ENCODE measurements at regions not wholly inside any gene's neighbourhood (a gene's known extent, or its start where the extent isn't known, plus 50 kb on each side); places are given as distances from the start of the nearest gene placed in this dataset.
"Not testable (repeated sequence)": the region's sequence is repeated elsewhere in the genome, so short reads cannot be mapped to it uniquely, and the experiment has no call there.

GRCh38 chr14:101257551-101257950, 303.7 kb upstream of the DIO3 start:
- Histone ChIP-seq H3K36me3 (replicated peaks in 1 of 2; ENCODE audit: control insufficient read depth in 1 of 2, insufficient read depth in 2 of 2, low read length in 2 of 2) (no peaks in the 10 kb centered on the region), H3K4me2 (replicated peaks; ENCODE audit: extremely low read depth, low read length, poor library complexity, severe bottlenecking) (no peak overlapping the region), H3K27me3 (ENCODE audit: control insufficient read depth in 2 of 2, insufficient read depth in 2 of 2, low read length in 2 of 2) (peaks cover 0 to 2% of the 10 kb centered on the region in 2 donors), H3K79me2 (ENCODE audit: insufficient read depth, low read length) (no peaks in the 10 kb centered on the region), H3K4me3 (replicated peaks in 1 of 3; ENCODE audit: low read depth in 2 of 3, low read length in 3 of 3) (no peak overlapping the region), H3K4me1 (ENCODE audit: control insufficient read depth in 1 of 2, insufficient read depth in 2 of 2, low read length in 2 of 2) (no peaks in the 10 kb centered on the region), H3K27ac (ENCODE audit: low read depth in 1 of 2, low read length in 2 of 2) (no peak overlapping the region), H3K9me3 (replicated peaks in 1 of 2; ENCODE audit: control insufficient read depth in 1 of 2, insufficient read depth in 1 of 2, low read length in 2 of 2) (peaks cover 0 to 3% of the 10 kb centered on the region in 2 donors), H3K9ac (ENCODE audit: insufficient read depth, low read length, poor library complexity, severe bottlenecking) (no peak overlapping the region), H4K20me1 (ENCODE audit: insufficient read depth, low read length) (no peaks in the 10 kb centered on the region), H2AFZ (ENCODE audit: insufficient read depth, low read depth, low read length, poor library complexity, severe bottlenecking) (no peak overlapping the region)
- Mint-ChIP-seq H3K4me3 (no peak overlapping the region), H3K9me3 (peaks cover 0 to 4% (median 2%) of the 10 kb centered on the region in 7 donors), H3K36me3 (no peaks in the 10 kb centered on the region), H3K4me1 (no peaks in the 10 kb centered on the region), H3K27me3 (ENCODE audit: low read depth in 3 of 3) (peaks cover 0 to 2% (median 0%) of the 10 kb centered on the region in 3 donors), H3K27ac (no peak overlapping the region)
- no peak for TF ChIP-seq CTCF (IDR thresholded peaks at IDR 0.05)
- intact Hi-C loops (cut with micrococcal nuclease) = no loop called here
- 78% methylated on average over 4 of the region's 6 CpGs for WGBS (ENCODE audit: insufficient coverage)
- no peak for DNase-seq

- intact Hi-C loops (cut with micrococcal nuclease) = no loop called here
- no peaks in the 10 kb centered on the region for H3K4me1 Mint-ChIP-seq
- H3K4me1 ChIP-seq (ENCODE audit: control insufficient read depth in 1 of 2, insufficient read depth in 2 of 2, low read length in 2 of 2) = no peaks in the 10 kb centered on the region
- H3K4me2 ChIP-seq (replicated peaks; ENCODE audit: extremely low read depth, low read length, poor library complexity, severe bottlenecking) = no peak overlapping the region
- H3K36me3 Mint-ChIP-seq = no peaks in the 10 kb centered on the region
- peaks cover 0 to 6% (median 2%) of the 10 kb centered on the region in 7 donors for H3K9me3 Mint-ChIP-seq
- 100% methylated on average over 1 of the region's 1 CpG for WGBS (ENCODE audit: insufficient coverage)
- no peak overlapping the region for H3K27ac Mint-ChIP-seq
- H4K20me1 ChIP-seq (ENCODE audit: insufficient read depth, low read length) = no peaks in the 10 kb centered on the region
- no peak overlapping the region for H3K4me3 ChIP-seq (replicated peaks in 1 of 3; ENCODE audit: low read depth in 2 of 3, low read length in 3 of 3)
- H3K79me2 ChIP-seq (ENCODE audit: insufficient read depth, low read length) = no peaks in the 10 kb centered on the region
- TF ChIP-seq CTCF (IDR thresholded peaks at IDR 0.05) = no peak
- H3K4me3 Mint-ChIP-seq = no peak overlapping the region
- H3K27me3 Mint-ChIP-seq (ENCODE audit: low read depth in 3 of 3) = peaks cover 0 to 4% (median 0%) of the 10 kb centered on the region in 3 donors
- no peak overlapping the region for H2AFZ ChIP-seq (ENCODE audit: insufficient read depth, low read depth, low read length, poor library complexity, severe bottlenecking)
- H3K9me3 ChIP-seq (replicated peaks in 1 of 2; ENCODE audit: control insufficient read depth in 1 of 2, insufficient read depth in 1 of 2, low read length in 2 of 2) = peaks cover 0 to 4% of the 10 kb centered on the region in 2 donors
- no peak for DNase-seq
- H3K27ac ChIP-seq (ENCODE audit: low read depth in 1 of 2, low read length in 2 of 2) = no peak overlapping the region
- no peaks in the 10 kb centered on the region for H3K36me3 ChIP-seq (replicated peaks in 1 of 2; ENCODE audit: control insufficient read depth in 1 of 2, insufficient read depth in 2 of 2, low read length in 2 of 2)
- H3K9ac ChIP-seq (ENCODE audit: insufficient read depth, low read length, poor library complexity, severe bottlenecking) = no peak overlapping the region
- peaks cover 0 to 2% of the 10 kb centered on the region in 2 donors for H3K27me3 ChIP-seq (ENCODE audit: control insufficient read depth in 2 of 2, insufficient read depth in 2 of 2, low read length in 2 of 2)
Measured at GRCh38 chr14:101259748-101260147, 301.5 kb upstream of the DIO3 start.

GRCh38 chr14:101266441-101266840, 294.9 kb upstream of the DIO3 start:
- H3K27me3 Mint-ChIP-seq (ENCODE audit: low read depth in 3 of 3); H3K4me3 ChIP-seq (replicated peaks in 1 of 3; ENCODE audit: low read depth in 2 of 3, low read length in 3 of 3); H3K9me3 ChIP-seq (replicated peaks in 1 of 2; ENCODE audit: control insufficient read depth in 1 of 2, insufficient read depth in 1 of 2, low read length in 2 of 2); H3K9ac ChIP-seq (ENCODE audit: insufficient read depth, low read length, poor library complexity, severe bottlenecking); H3K79me2 ChIP-seq (ENCODE audit: insufficient read depth, low read length); H4K20me1 ChIP-seq (ENCODE audit: insufficient read depth, low read length); H3K4me2 ChIP-seq (replicated peaks; ENCODE audit: extremely low read depth, low read length, poor library complexity, severe bottlenecking); H3K4me3 Mint-ChIP-seq; H3K4me1 Mint-ChIP-seq; intact Hi-C loops (cut with micrococcal nuclease); H2AFZ ChIP-seq (ENCODE audit: insufficient read depth, low read depth, low read length, poor library complexity, severe bottlenecking); H3K36me3 Mint-ChIP-seq; H3K27me3 ChIP-seq (ENCODE audit: control insufficient read depth in 2 of 2, insufficient read depth in 2 of 2, low read length in 2 of 2); H3K36me3 ChIP-seq (replicated peaks in 1 of 2; ENCODE audit: control insufficient read depth in 1 of 2, insufficient read depth in 2 of 2, low read length in 2 of 2); H3K27ac Mint-ChIP-seq; H3K27ac ChIP-seq (ENCODE audit: low read depth in 1 of 2, low read length in 2 of 2); DNase-seq; H3K4me1 ChIP-seq (ENCODE audit: control insufficient read depth in 1 of 2, insufficient read depth in 2 of 2, low read length in 2 of 2): not testable (repeated sequence)
- 97% methylated on average over 7 of the region's 20 CpGs for WGBS (ENCODE audit: insufficient coverage)
- peaks cover 2 to 13% (median 8%) of the 10 kb centered on the region in 7 donors for H3K9me3 Mint-ChIP-seq

Measured in CD14-positive monocyte (primary cell).